ENCODE measurements at regions not wholly inside any gene's neighbourhood (a gene's known extent, or its start where the extent isn't known, plus 50 kb on each side); places are given as distances from the start of the nearest gene placed in this dataset.

GRCh38 chr16:7093511-7093910 lies 239.1 kb upstream of the RBFOX1 start:
- TF ChIP-seq POLR2AphosphoS5 (IDR thresholded peaks at IDR 0.05; ENCODE audit: insufficient read depth, low read depth, low read length) (no peak), MYC (IDR thresholded peaks at IDR 0.05; ENCODE audit: low read depth, low read length) (no peak), CTCF (IDR thresholded peaks at IDR 0.05; ENCODE audit: extremely low read depth in 1 of 2, insufficient read depth in 1 of 2, low read depth in 1 of 2, low read length in 2 of 2) (no peak), MAX (IDR thresholded peaks at IDR 0.05; ENCODE audit: insufficient read depth, insufficient read length) (no peak), EZH2 (IDR thresholded peaks at IDR 0.05; ENCODE audit: borderline replicate concordance, low read depth, low read length, severe bottlenecking) (no peak), POLR2A (IDR thresholded peaks at IDR 0.05; ENCODE audit: low read depth, low read length) (no peak)
